ENCODE measurements at regions not wholly inside any gene's neighbourhood (a gene's known extent, or its start where the extent isn't known, plus 50 kb on each side); places are given as distances from the start of the nearest gene placed in this dataset.

GRCh38 chr11:69413015-69413801 lies 68.3 kb upstream of the LINC01488 start:
- no peak for DNase-seq (ENCODE audit: low read depth in 2 of 2)

- DNase-seq (ENCODE audit: low read depth in 2 of 2), result no peak
These were observed 67.5 kb upstream of the LINC01488 start for GRCh38 chr11:69413993-69414392.

- no peak for DNase-seq (ENCODE audit: low read depth in 2 of 2)
These were observed 66.7 kb upstream of the LINC01488 start for GRCh38 chr11:69414773-69415187.

- no peak for DNase-seq (ENCODE audit: low read depth in 2 of 2)
These were observed 65.9 kb upstream of the LINC01488 start for GRCh38 chr11:69415411-69416142.

- DNase-seq (ENCODE audit: low read depth in 2 of 2), result no peak
These were observed 65.3 kb upstream of the LINC01488 start for GRCh38 chr11:69416143-69416515.

GRCh38 chr11:69416762-69417698 lies 64.4 kb upstream of the LINC01488 start:
- no peak for DNase-seq (ENCODE audit: low read depth in 2 of 2)

GRCh38 chr11:69417699-69418085 lies 63.8 kb upstream of the LINC01488 start:
- no peak for DNase-seq (ENCODE audit: low read depth in 2 of 2)

GRCh38 chr11:69418576-69419296 lies 62.7 kb upstream of the LINC01488 start:
- no peak for DNase-seq (ENCODE audit: low read depth in 2 of 2)

GRCh38 chr11:69419662-69420395 lies 61.6 kb upstream of the LINC01488 start:
- no peak for DNase-seq (ENCODE audit: low read depth in 2 of 2)

- DNase-seq (ENCODE audit: low read depth in 2 of 2), result no peak
These were observed 58.8 kb upstream of the LINC01488 start for GRCh38 chr11:69422645-69423044.

GRCh38 chr11:69423181-69423580 lies 58.3 kb upstream of the LINC01488 start:
- DNase-seq (ENCODE audit: low read depth in 2 of 2), result no peak

- no peak for DNase-seq (ENCODE audit: low read depth in 2 of 2)
These were observed 57.7 kb upstream of the LINC01488 start for GRCh38 chr11:69423611-69424385.

GRCh38 chr11:69424748-69425147 lies 56.7 kb upstream of the LINC01488 start:
- DNase-seq (ENCODE audit: low read depth in 2 of 2), result no peak

GRCh38 chr11:69425444-69425843 lies 56.0 kb upstream of the LINC01488 start:
- no peak for DNase-seq (ENCODE audit: low read depth in 2 of 2)

- DNase-seq (ENCODE audit: low read depth in 2 of 2), result no peak
These were observed 55.4 kb upstream of the LINC01488 start for GRCh38 chr11:69425895-69426544.

GRCh38 chr11:69427337-69427736 lies 54.1 kb upstream of the LINC01488 start:
- no peak for DNase-seq (ENCODE audit: low read depth in 2 of 2)

- DNase-seq (ENCODE audit: low read depth in 2 of 2), result no peak
These were observed 53.3 kb upstream of the LINC01488 start for GRCh38 chr11:69427906-69428880.
